CD4-positive, alpha-beta T cell (primary cell): ENCODE measurements at regions not wholly inside any gene's neighbourhood (a gene's known extent, or its start where the extent isn't known, plus 50 kb on each side); places are given as distances from the start of the nearest gene placed in this dataset.

Source experiments
- ATAC-seq: fragments of 200-7000 bp; cut with Tn5 transposase; one replicate; pipeline ENCODE4 v1.10.0; 2022; ENCODE audit warnings: mild to moderate bottlenecking; ENCODE audit not compliant: poor library complexity
- CTCF ChIA-PET: fragments of 350-600 bp; sonication (Branson Sonifier 250); formaldehyde crosslinking; loops from one replicate; lab custom pipeline; 2021; ENCODE audit warnings: antibody characterized with exemption, inconsistent platforms; lab: Charles Lee
- POLR2A ChIA-PET: fragments of 350-600 bp; sonication (Branson Sonifier 250); formaldehyde crosslinking; loops from one replicate; lab custom pipeline; 2021; ENCODE audit warnings: antibody characterized with exemption, inconsistent platforms; lab: Charles Lee
- DNase-seq, 14 experiments: peaks; one replicate each; pipeline ENCODE4 v3.0.0-alpha.2; 2013 to 2020; ENCODE audit warnings: mixed read lengths in 2 of 14
- H3K27ac ChIP-seq, 2 donors: one replicate each; pipeline versions ENCODE4 v1.5.1 to v1.7.0; 2013; ENCODE audit warnings: low read length in 2 of 2, low read depth in 1 of 2, mild to moderate bottlenecking in 1 of 2
- H3K27me3 ChIP-seq, 2 experiments: 1 replicate in 1 of 2; 2 replicates in 1 of 2; pipeline versions ENCODE4 v1.6.1 to v1.7.0; 2013; ENCODE audit warnings: low read length in 2 of 2, control low read depth in 1 of 2, mild to moderate bottlenecking in 1 of 2, moderate library complexity in 1 of 2; ENCODE audit not compliant: insufficient read depth in 2 of 2, control insufficient read depth in 1 of 2
- H3K36me3 ChIP-seq: one replicate; pipeline ENCODE4 v1.6.1; 2013; ENCODE audit warnings: low read length, control low read depth; ENCODE audit not compliant: insufficient read depth
- H3K4me1 ChIP-seq: one replicate; pipeline ENCODE4 v1.6.1; 2013; ENCODE audit warnings: low read length, control low read depth; ENCODE audit not compliant: insufficient read depth
- H3K4me3 ChIP-seq: one replicate; pipeline ENCODE4 v1.5.1; 2013; ENCODE audit warnings: mild to moderate bottlenecking, low read length, moderate library complexity
- H3K9me3 ChIP-seq, 2 experiments: 1 replicate in 1 of 2; 2 replicates in 1 of 2; pipeline versions ENCODE4 v1.6.1 to v1.7.0; 2013; ENCODE audit warnings: low read length in 2 of 2, mild to moderate bottlenecking in 2 of 2, control low read depth in 1 of 2, moderate library complexity in 1 of 2; ENCODE audit not compliant: control insufficient read depth in 1 of 2, insufficient read depth in 1 of 2
- H3K27ac Mint-ChIP-seq: one replicate; pipeline ENCODE4 v1.8.0; 2020; ENCODE audit warnings: mixed read lengths
- H3K27me3 Mint-ChIP-seq: one replicate; pipeline ENCODE4 v1.8.0; 2021; ENCODE audit warnings: mixed read lengths
- H3K36me3 Mint-ChIP-seq: one replicate; pipeline ENCODE4 v1.8.0; 2021; ENCODE audit warnings: low read depth, mixed read lengths
- H3K4me1 Mint-ChIP-seq: one replicate; pipeline ENCODE4 v1.8.0; 2021; ENCODE audit warnings: low read depth, mixed read lengths
- H3K4me3 Mint-ChIP-seq: one replicate; pipeline ENCODE4 v1.8.0; 2020; ENCODE audit warnings: mild to moderate bottlenecking, mixed read lengths
- H3K9me3 Mint-ChIP-seq: one replicate; pipeline ENCODE4 v1.8.0; 2020; ENCODE audit warnings: mixed read lengths
- intact Hi-C, 2 experiments: fragments of 100-400 bp; cut with DNase I in 1 of 2; cut with micrococcal nuclease in 1 of 2; formaldehyde crosslinking; loops; one replicate each; pipeline versions ENCODE4 v1.15.1 to v1.9.0; 2023 to 2025; cut with DNase I, micrococcal nuclease
- TF ChIP-seq, protein P1 (sequence below): fragments of 200-600 bp; IDR thresholded peaks from one replicate; pipeline ENCODE4 v1.8.0; 2022; ENCODE audit warnings: antibody characterized with exemption, mild to moderate bottlenecking

DNA sequence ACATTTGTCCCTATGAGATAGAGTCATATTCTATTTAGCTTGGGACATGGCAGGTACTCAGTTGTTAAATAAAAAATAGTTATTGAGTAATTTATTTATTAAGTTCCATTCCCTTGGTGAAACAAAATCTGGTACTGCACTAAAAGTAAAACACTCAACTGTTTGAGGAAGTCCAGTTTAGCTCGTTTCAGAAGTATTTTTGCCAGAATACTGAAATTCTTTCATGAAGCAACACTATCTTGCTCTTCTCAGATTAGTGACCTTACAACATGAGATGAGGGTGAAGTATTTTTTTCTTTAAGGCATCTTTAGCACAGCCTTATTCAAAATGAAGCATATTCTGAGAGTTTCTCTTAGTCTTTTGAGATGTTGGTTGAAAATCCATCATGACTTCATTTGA lies 106.0 kb downstream of the ZNF365 start:
- CTCF ChIA-PET, result interaction anchor here (0.6 kb wide), 1 partner anchor 1237 kb away, joined by 3 read pairs; no protein-coding TSS in a partner anchor

GRCh38 chr10:62482581-62482980 lies 108.4 kb downstream of the ZNF365 start:
- Histone ChIP-seq H3K4me3 (no peak overlapping the region), H3K9me3 (no peaks in the 10 kb centered on the region), H3K36me3 (no peaks in the 10 kb centered on the region), H3K27ac (no peak overlapping the region), H3K4me1 (no peaks in the 10 kb centered on the region), H3K27me3 (no peaks in the 10 kb centered on the region)
- no peaks in the 10 kb centered on the region for H3K9me3 Mint-ChIP-seq
- peaks cover 4% of the 10 kb centered on the region for H3K27me3 Mint-ChIP-seq
- ChIA-PET CTCF (no interaction called here), POLR2A (no interaction called here)
- H3K27ac Mint-ChIP-seq, result no peak overlapping the region
- TF ChIP-seq, protein P1, sequence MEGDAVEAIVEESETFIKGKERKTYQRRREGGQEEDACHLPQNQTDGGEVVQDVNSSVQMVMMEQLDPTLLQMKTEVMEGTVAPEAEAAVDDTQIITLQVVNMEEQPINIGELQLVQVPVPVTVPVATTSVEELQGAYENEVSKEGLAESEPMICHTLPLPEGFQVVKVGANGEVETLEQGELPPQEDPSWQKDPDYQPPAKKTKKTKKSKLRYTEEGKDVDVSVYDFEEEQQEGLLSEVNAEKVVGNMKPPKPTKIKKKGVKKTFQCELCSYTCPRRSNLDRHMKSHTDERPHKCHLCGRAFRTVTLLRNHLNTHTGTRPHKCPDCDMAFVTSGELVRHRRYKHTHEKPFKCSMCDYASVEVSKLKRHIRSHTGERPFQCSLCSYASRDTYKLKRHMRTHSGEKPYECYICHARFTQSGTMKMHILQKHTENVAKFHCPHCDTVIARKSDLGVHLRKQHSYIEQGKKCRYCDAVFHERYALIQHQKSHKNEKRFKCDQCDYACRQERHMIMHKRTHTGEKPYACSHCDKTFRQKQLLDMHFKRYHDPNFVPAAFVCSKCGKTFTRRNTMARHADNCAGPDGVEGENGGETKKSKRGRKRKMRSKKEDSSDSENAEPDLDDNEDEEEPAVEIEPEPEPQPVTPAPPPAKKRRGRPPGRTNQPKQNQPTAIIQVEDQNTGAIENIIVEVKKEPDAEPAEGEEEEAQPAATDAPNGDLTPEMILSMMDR, result no peak
- no peak overlapping the region for H3K4me3 Mint-ChIP-seq
- intact Hi-C loops, result no loop called here
- no peak for ATAC-seq
- no peaks in the 10 kb centered on the region for H3K4me1 Mint-ChIP-seq
- H3K36me3 Mint-ChIP-seq, result no peaks in the 10 kb centered on the region
- no peak for DNase-seq

More for the DNA sequence above, 106.0 kb downstream of the ZNF365 start:
- DNase-seq (no peak), ATAC-seq (no peak)
- Mint-ChIP-seq H3K27me3 (peaks cover 4% of the 10 kb centered on the region), H3K9me3 (no peaks in the 10 kb centered on the region), H3K36me3 (no peaks in the 10 kb centered on the region), H3K4me3 (no peak overlapping the region), H3K4me1 (no peaks in the 10 kb centered on the region), H3K27ac (no peak overlapping the region)
- Histone ChIP-seq H3K36me3 (no peaks in the 10 kb centered on the region), H3K27ac (no peak overlapping the region), H3K4me3 (no peak overlapping the region), H3K27me3 (no peaks in the 10 kb centered on the region), H3K9me3 (no peaks in the 10 kb centered on the region), H3K4me1 (no peaks in the 10 kb centered on the region)
- intact Hi-C loops, result no loop called here
- TF ChIP-seq, protein P1, result no peak
- POLR2A ChIA-PET, result interaction anchor here (1.3 kb wide), 1 partner anchor 9 kb away, joined by 3 read pairs; no protein-coding TSS in a partner anchor

DNA sequence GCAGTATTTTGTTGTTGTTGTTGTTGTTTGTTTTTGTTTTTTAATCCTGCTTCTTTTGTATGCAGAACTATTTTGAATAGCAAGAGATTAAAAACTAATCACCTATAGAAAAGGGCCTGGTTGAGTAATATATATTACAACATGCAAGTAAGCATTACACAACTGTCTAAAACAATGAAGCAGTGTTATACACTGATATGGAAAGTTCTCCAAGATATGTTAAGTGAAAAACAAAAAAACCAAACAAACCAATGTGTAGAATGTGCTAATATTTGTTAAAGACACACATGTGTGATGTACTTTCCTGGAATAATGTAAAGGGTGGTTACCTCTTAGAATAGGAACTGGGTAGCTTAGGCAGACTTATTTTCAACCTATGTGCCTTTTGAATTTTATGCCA lies 117.4 kb downstream of the ZNF365 start:
- ChIA-PET POLR2A (no interaction called here), CTCF (interaction anchor here (0.6 kb wide), 2 partner anchors 145 to 668 kb away, joined by 3 to 4 read pairs; no protein-coding TSS in a partner anchor)
- H3K4me3 Mint-ChIP-seq, result no peak overlapping the region
- intact Hi-C loops, result loop anchor here in 1 of 2 experiments (2.0 kb wide), 1 partner anchor 667 kb away; no protein-coding TSS in a partner anchor
- peaks cover 13% of the 10 kb centered on the region for H3K27me3 Mint-ChIP-seq
- DNase-seq (no peak), ATAC-seq (no peak)
- H3K27ac Mint-ChIP-seq, result no peak overlapping the region
- TF ChIP-seq, protein P1, result no peak
- Histone ChIP-seq H3K27me3 (no peaks in the 10 kb centered on the region), H3K9me3 (no peaks in the 10 kb centered on the region), H3K36me3 (no peaks in the 10 kb centered on the region), H3K4me3 (no peak overlapping the region), H3K4me1 (no peaks in the 10 kb centered on the region), H3K27ac (no peak overlapping the region)
- H3K4me1 Mint-ChIP-seq, result peaks cover 4% of the 10 kb centered on the region
- no peaks in the 10 kb centered on the region for H3K9me3 Mint-ChIP-seq
- no peaks in the 10 kb centered on the region for H3K36me3 Mint-ChIP-seq
